ENCODE measurements at regions not wholly inside any gene's neighbourhood (a gene's known extent, or its start where the extent isn't known, plus 50 kb on each side); places are given as distances from the start of the nearest gene placed in this dataset.

DNA sequence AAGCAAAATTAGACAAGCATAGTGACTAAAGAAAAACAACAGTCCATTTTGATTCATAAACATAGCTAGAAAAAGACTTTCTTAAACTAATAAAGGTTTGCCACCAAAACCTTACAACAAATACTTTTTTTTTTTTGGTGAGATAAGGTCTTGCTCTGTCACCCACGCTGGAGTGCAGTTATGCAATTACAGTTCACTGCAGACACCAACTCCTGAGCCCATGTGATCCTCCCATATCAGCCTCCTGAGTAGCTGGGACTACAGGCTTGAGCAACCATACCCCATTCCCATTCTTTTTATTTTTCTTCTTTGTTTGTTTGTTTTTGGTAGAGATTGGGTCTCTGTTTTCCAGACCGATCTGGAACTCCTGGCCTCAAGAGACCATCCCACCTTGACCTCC, 247.2 kb upstream of the ADGRL3 start:
- TF ChIP-seq, protein P1, sequence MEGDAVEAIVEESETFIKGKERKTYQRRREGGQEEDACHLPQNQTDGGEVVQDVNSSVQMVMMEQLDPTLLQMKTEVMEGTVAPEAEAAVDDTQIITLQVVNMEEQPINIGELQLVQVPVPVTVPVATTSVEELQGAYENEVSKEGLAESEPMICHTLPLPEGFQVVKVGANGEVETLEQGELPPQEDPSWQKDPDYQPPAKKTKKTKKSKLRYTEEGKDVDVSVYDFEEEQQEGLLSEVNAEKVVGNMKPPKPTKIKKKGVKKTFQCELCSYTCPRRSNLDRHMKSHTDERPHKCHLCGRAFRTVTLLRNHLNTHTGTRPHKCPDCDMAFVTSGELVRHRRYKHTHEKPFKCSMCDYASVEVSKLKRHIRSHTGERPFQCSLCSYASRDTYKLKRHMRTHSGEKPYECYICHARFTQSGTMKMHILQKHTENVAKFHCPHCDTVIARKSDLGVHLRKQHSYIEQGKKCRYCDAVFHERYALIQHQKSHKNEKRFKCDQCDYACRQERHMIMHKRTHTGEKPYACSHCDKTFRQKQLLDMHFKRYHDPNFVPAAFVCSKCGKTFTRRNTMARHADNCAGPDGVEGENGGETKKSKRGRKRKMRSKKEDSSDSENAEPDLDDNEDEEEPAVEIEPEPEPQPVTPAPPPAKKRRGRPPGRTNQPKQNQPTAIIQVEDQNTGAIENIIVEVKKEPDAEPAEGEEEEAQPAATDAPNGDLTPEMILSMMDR (IDR thresholded peaks at IDR 0.05), result no peak
- no peak for TF ChIP-seq POLR2A (IDR thresholded peaks at IDR 0.05)

Data from Peyer's patch (tissue), 4 donors.